ENCODE measurements at regions not wholly inside any gene's neighbourhood (a gene's known extent, or its start where the extent isn't known, plus 50 kb on each side); places are given as distances from the start of the nearest gene placed in this dataset.
"Not testable (repeated sequence)": the region's sequence is repeated elsewhere in the genome, so short reads cannot be mapped to it uniquely, and the experiment has no call there.

- not testable (repeated sequence) for DNase-seq (ENCODE audit: low read depth in 2 of 2)
These were observed 161.4 kb downstream of the SYT15 start for GRCh38 chr10:46740368-46740767.

GRCh38 chr10:46749003-46749402, 162.2 kb upstream of the PTPN20 start:
- not testable (repeated sequence) for DNase-seq (ENCODE audit: low read depth in 2 of 2)

GRCh38 chr10:46749470-46749869, 161.8 kb upstream of the PTPN20 start:
- DNase-seq (ENCODE audit: low read depth in 2 of 2): not testable (repeated sequence)

GRCh38 chr10:46753763-46754162, 157.5 kb upstream of the PTPN20 start:
- not testable (repeated sequence) for DNase-seq (ENCODE audit: low read depth in 2 of 2)

GRCh38 chr10:46761471-46761870, 149.8 kb upstream of the PTPN20 start:
- DNase-seq (ENCODE audit: low read depth in 2 of 2): not testable (repeated sequence)

- DNase-seq (ENCODE audit: low read depth in 2 of 2): not testable (repeated sequence)
These were observed 142.5 kb upstream of the PTPN20 start for GRCh38 chr10:46768515-46769291.

GRCh38 chr10:46773178-46773896, 137.9 kb upstream of the PTPN20 start:
- not testable (repeated sequence) for DNase-seq (ENCODE audit: low read depth in 2 of 2)

GRCh38 chr10:46773897-46774236, 137.4 kb upstream of the PTPN20 start:
- not testable (repeated sequence) for DNase-seq (ENCODE audit: low read depth in 2 of 2)

- not testable (repeated sequence) for DNase-seq (ENCODE audit: low read depth in 2 of 2)
These were observed 136.9 kb upstream of the PTPN20 start for GRCh38 chr10:46774366-46774765.

GRCh38 chr10:46774945-46775667, 136.1 kb upstream of the PTPN20 start:
- not testable (repeated sequence) for DNase-seq (ENCODE audit: low read depth in 2 of 2)

GRCh38 chr10:46775668-46776059, 135.6 kb upstream of the PTPN20 start:
- not testable (repeated sequence) for DNase-seq (ENCODE audit: low read depth in 2 of 2)

GRCh38 chr10:46779571-46779970, 131.7 kb upstream of the PTPN20 start:
- DNase-seq (ENCODE audit: low read depth in 2 of 2): not testable (repeated sequence)

GRCh38 chr10:46780164-46780563, 131.1 kb upstream of the PTPN20 start:
- DNase-seq (ENCODE audit: low read depth in 2 of 2): not testable (repeated sequence)

- DNase-seq (ENCODE audit: low read depth in 2 of 2): not testable (repeated sequence)
These were observed 130.2 kb upstream of the PTPN20 start for GRCh38 chr10:46781001-46781400.

GRCh38 chr10:46782001-46782874, 129.0 kb upstream of the PTPN20 start:
- DNase-seq (ENCODE audit: low read depth in 2 of 2): not testable (repeated sequence)

- not testable (repeated sequence) for DNase-seq (ENCODE audit: low read depth in 2 of 2)
These were observed 126.6 kb upstream of the PTPN20 start for GRCh38 chr10:46784665-46785064.

- not testable (repeated sequence) for DNase-seq (ENCODE audit: low read depth in 2 of 2)
These were observed 125.1 kb upstream of the PTPN20 start for GRCh38 chr10:46786125-46786517.

GRCh38 chr10:46786518-46787320, 124.5 kb upstream of the PTPN20 start:
- DNase-seq (ENCODE audit: low read depth in 2 of 2): peak in 1 of 2 donors; percentile 35

- DNase-seq (ENCODE audit: low read depth in 2 of 2): no peak
These were observed 124.0 kb upstream of the PTPN20 start for GRCh38 chr10:46787321-46787615.

GRCh38 chr10:46792657-46793357, 118.4 kb upstream of the PTPN20 start:
- not testable (repeated sequence) for DNase-seq (ENCODE audit: low read depth in 2 of 2)
